ENCODE measurements at regions not wholly inside any gene's neighbourhood (a gene's known extent, or its start where the extent isn't known, plus 50 kb on each side); places are given as distances from the start of the nearest gene placed in this dataset.

- CTCF ChIA-PET, result no interaction called here
- no peak for DNase-seq
- peaks cover 3% of the 10 kb centered on the region for H3K9me3 Mint-ChIP-seq (ENCODE audit: low read depth, unreplicated experiment)
These were observed 104.3 kb upstream of the CNTN1 start for GRCh38 chr12:40587970-40588369.

GRCh38 chr12:40597133-40597532 lies 95.1 kb upstream of the CNTN1 start:
- Mint-ChIP-seq H3K27me3 (ENCODE audit: unreplicated experiment) (no peaks in the 10 kb centered on the region), H3K27ac (ENCODE audit: unreplicated experiment) (no peak overlapping the region), H3K4me1 (ENCODE audit: low read depth, unreplicated experiment) (no peaks in the 10 kb centered on the region), H3K36me3 (ENCODE audit: insufficient read depth, unreplicated experiment) (no peaks in the 10 kb centered on the region), H3K9me3 (ENCODE audit: low read depth, unreplicated experiment) (peaks cover 5% of the 10 kb centered on the region), H3K4me3 (ENCODE audit: low read depth, unreplicated experiment) (no peak overlapping the region)
- CTCF ChIA-PET, result no interaction called here
- intact Hi-C loops (cut with micrococcal nuclease; ENCODE audit: unreplicated experiment), result no loop called here
- no TSS peak for BruUV-seq (replicated peaks)
- no peak for DNase-seq
- no peak for TF ChIP-seq CTCF (IDR thresholded peaks at IDR 0.05; ENCODE audit: unreplicated experiment)

More at GRCh38 chr12:40587970-40588369, 104.3 kb upstream of the CNTN1 start:
- Mint-ChIP-seq H3K27ac (ENCODE audit: unreplicated experiment) (no peak overlapping the region), H3K4me3 (ENCODE audit: low read depth, unreplicated experiment) (no peak overlapping the region), H3K27me3 (ENCODE audit: unreplicated experiment) (no peaks in the 10 kb centered on the region), H3K36me3 (ENCODE audit: insufficient read depth, unreplicated experiment) (no peaks in the 10 kb centered on the region), H3K4me1 (ENCODE audit: low read depth, unreplicated experiment) (no peaks in the 10 kb centered on the region)
- no TSS peak for BruUV-seq (replicated peaks)
- no peak for TF ChIP-seq CTCF (IDR thresholded peaks at IDR 0.05; ENCODE audit: unreplicated experiment)
- intact Hi-C loops (cut with micrococcal nuclease; ENCODE audit: unreplicated experiment), result no loop called here

- Mint-ChIP-seq H3K9me3 (ENCODE audit: low read depth, unreplicated experiment) (peaks cover 5% of the 10 kb centered on the region), H3K27ac (ENCODE audit: unreplicated experiment) (no peak overlapping the region), H3K27me3 (ENCODE audit: unreplicated experiment) (no peaks in the 10 kb centered on the region), H3K4me3 (ENCODE audit: low read depth, unreplicated experiment) (no peak overlapping the region), H3K36me3 (ENCODE audit: insufficient read depth, unreplicated experiment) (no peaks in the 10 kb centered on the region), H3K4me1 (ENCODE audit: low read depth, unreplicated experiment) (no peaks in the 10 kb centered on the region)
- no TSS peak for BruUV-seq (replicated peaks)
- CTCF ChIA-PET, result no interaction called here
- intact Hi-C loops (cut with micrococcal nuclease; ENCODE audit: unreplicated experiment), result no loop called here
- no peak for TF ChIP-seq CTCF (IDR thresholded peaks at IDR 0.05; ENCODE audit: unreplicated experiment)
- DNase-seq, result no peak
These were observed 94.2 kb upstream of the CNTN1 start for GRCh38 chr12:40598073-40598472.

GRCh38 chr12:40602562-40602961 lies 89.7 kb upstream of the CNTN1 start:
- H3K9me3 Mint-ChIP-seq (ENCODE audit: low read depth, unreplicated experiment), result peaks cover 5% of the 10 kb centered on the region
- H3K27ac Mint-ChIP-seq (ENCODE audit: unreplicated experiment), result no peak overlapping the region
- DNase-seq, result no peak
- no peaks in the 10 kb centered on the region for H3K36me3 Mint-ChIP-seq (ENCODE audit: insufficient read depth, unreplicated experiment)
- TF ChIP-seq CTCF (IDR thresholded peaks at IDR 0.05; ENCODE audit: unreplicated experiment), result no peak
- no peaks in the 10 kb centered on the region for H3K4me1 Mint-ChIP-seq (ENCODE audit: low read depth, unreplicated experiment)
- H3K4me3 Mint-ChIP-seq (ENCODE audit: low read depth, unreplicated experiment), result no peak overlapping the region
- CTCF ChIA-PET, result no interaction called here
- BruUV-seq (replicated peaks), result no TSS peak
- intact Hi-C loops (cut with micrococcal nuclease; ENCODE audit: unreplicated experiment), result no loop called here
- H3K27me3 Mint-ChIP-seq (ENCODE audit: unreplicated experiment), result no peaks in the 10 kb centered on the region

- intact Hi-C loops (cut with micrococcal nuclease; ENCODE audit: unreplicated experiment), result no loop called here
- no peaks in the 10 kb centered on the region for H3K36me3 Mint-ChIP-seq (ENCODE audit: insufficient read depth, unreplicated experiment)
- no peak overlapping the region for H3K27ac Mint-ChIP-seq (ENCODE audit: unreplicated experiment)
- BruUV-seq (replicated peaks), result no TSS peak
- H3K4me3 Mint-ChIP-seq (ENCODE audit: low read depth, unreplicated experiment), result no peak overlapping the region
- H3K9me3 Mint-ChIP-seq (ENCODE audit: low read depth, unreplicated experiment), result peaks cover 3% of the 10 kb centered on the region
- no peak for DNase-seq
- no peaks in the 10 kb centered on the region for H3K27me3 Mint-ChIP-seq (ENCODE audit: unreplicated experiment)
- CTCF ChIA-PET, result no interaction called here
- H3K4me1 Mint-ChIP-seq (ENCODE audit: low read depth, unreplicated experiment), result no peaks in the 10 kb centered on the region
- TF ChIP-seq CTCF (IDR thresholded peaks at IDR 0.05; ENCODE audit: unreplicated experiment), result no peak
These were observed 77.3 kb upstream of the CNTN1 start for GRCh38 chr12:40614923-40615322.
